Vagina (tissue), 2 donors: ENCODE measurements at regions not wholly inside any gene's neighbourhood (a gene's known extent, or its start where the extent isn't known, plus 50 kb on each side); places are given as distances from the start of the nearest gene placed in this dataset.

Source experiments
- POLR2A ChIP-seq, 2 donors: fragments of 450-650 bp; IDR thresholded peaks; one replicate each; pipeline ENCODE4 v1.6.1; 2017; ENCODE audit warnings: antibody characterized with exemption in 2 of 2, mild to moderate bottlenecking in 2 of 2, moderate library complexity in 2 of 2
- POLR2AphosphoS5 ChIP-seq, 2 donors: sonication (generic); formaldehyde crosslinking; IDR thresholded peaks; one replicate each; pipeline ENCODE4 v1.9.0; 2017; ENCODE audit warnings: antibody characterized with exemption in 2 of 2, mild to moderate bottlenecking in 2 of 2, low read depth in 1 of 2; ENCODE audit not compliant: insufficient read depth in 1 of 2
- TF ChIP-seq, protein P1 (sequence below), 3 experiments: fragments of 450-650 bp in 2 of 3; fragments of 200-600 bp in 1 of 3; sonication (generic) in 1 of 3; IDR thresholded peaks; one replicate each; pipeline ENCODE4 v1.5.1; 2017 to 2019; ENCODE audit warnings: antibody characterized with exemption in 3 of 3, mild to moderate bottlenecking in 2 of 3, moderate library complexity in 2 of 3

DNA sequence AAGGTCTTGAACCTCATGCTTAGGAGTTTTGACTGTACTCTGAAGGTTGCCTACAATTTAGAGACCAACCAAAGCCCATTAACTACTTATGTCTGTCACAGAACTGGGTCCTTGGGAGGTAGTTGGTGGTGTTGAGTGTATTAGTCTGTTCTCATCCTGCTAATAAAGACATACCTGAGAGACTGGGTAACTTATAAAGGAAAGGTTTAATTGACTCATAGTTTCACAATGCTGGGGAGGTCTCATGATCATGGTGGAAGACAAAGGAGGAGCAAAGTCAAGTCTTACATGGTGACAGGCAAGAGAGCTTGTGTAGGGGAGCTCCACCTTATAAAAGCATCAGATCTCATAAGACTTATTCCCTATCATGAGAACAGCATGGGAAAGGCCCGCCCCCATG lies 319.6 kb upstream of the ZMIZ1 start:
- TF ChIP-seq, protein P1, sequence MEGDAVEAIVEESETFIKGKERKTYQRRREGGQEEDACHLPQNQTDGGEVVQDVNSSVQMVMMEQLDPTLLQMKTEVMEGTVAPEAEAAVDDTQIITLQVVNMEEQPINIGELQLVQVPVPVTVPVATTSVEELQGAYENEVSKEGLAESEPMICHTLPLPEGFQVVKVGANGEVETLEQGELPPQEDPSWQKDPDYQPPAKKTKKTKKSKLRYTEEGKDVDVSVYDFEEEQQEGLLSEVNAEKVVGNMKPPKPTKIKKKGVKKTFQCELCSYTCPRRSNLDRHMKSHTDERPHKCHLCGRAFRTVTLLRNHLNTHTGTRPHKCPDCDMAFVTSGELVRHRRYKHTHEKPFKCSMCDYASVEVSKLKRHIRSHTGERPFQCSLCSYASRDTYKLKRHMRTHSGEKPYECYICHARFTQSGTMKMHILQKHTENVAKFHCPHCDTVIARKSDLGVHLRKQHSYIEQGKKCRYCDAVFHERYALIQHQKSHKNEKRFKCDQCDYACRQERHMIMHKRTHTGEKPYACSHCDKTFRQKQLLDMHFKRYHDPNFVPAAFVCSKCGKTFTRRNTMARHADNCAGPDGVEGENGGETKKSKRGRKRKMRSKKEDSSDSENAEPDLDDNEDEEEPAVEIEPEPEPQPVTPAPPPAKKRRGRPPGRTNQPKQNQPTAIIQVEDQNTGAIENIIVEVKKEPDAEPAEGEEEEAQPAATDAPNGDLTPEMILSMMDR (IDR thresholded peaks at IDR 0.05) = no peak
- TF ChIP-seq POLR2A (IDR thresholded peaks at IDR 0.05) (no peak), POLR2AphosphoS5 (IDR thresholded peaks at IDR 0.05; ENCODE audit: insufficient read depth in 1 of 2, low read depth in 1 of 2) (no peak)
